Gastroesophageal sphincter (tissue), 3 donors: ENCODE measurements at regions not wholly inside any gene's neighbourhood (a gene's known extent, or its start where the extent isn't known, plus 50 kb on each side); places are given as distances from the start of the nearest gene placed in this dataset.

ENCODE experiments used
- CTCF ChIP-seq, 4 experiments: fragments of 200-600 bp in 2 of 4; fragments of 450-650 bp in 2 of 4; sonication (generic) in 1 of 4; IDR thresholded peaks; one replicate each; pipeline ENCODE4 v1.5.1; 2017 to 2019; ENCODE audit warnings: antibody characterized with exemption in 4 of 4, mild to moderate bottlenecking in 2 of 4, moderate library complexity in 2 of 4
- EP300 ChIP-seq: sonication (generic); formaldehyde crosslinking; IDR thresholded peaks from one replicate; pipeline ENCODE4 v1.6.1; 2017; ENCODE audit warnings: antibody characterized with exemption, mild to moderate bottlenecking
- POLR2A ChIP-seq, 2 donors: fragments of 450-650 bp; IDR thresholded peaks; one replicate each; pipeline ENCODE4 v1.6.1; 2017; ENCODE audit warnings: antibody characterized with exemption in 2 of 2, mild to moderate bottlenecking in 2 of 2, moderate library complexity in 1 of 2

GRCh38 chr3:102906818-102907217, 472.0 kb downstream of the ZPLD1 start:
- TF ChIP-seq CTCF (IDR thresholded peaks at IDR 0.05) (no peak), POLR2A (IDR thresholded peaks at IDR 0.05) (no peak), EP300 (no peak)
